Activated CD4-positive, CD25-positive, alpha-beta regulatory T cell (primary cell): ENCODE measurements at regions not wholly inside any gene's neighbourhood (a gene's known extent, or its start where the extent isn't known, plus 50 kb on each side); places are given as distances from the start of the nearest gene placed in this dataset.
"Not testable (repeated sequence)": the region's sequence is repeated elsewhere in the genome, so short reads cannot be mapped to it uniquely, and the experiment has no call there.

Experiments used
- DNase-seq, 4 experiments: peaks; one replicate each; lab custom pipeline; 2025; lab: John Stamatoyannopoulos, UW

DNA sequence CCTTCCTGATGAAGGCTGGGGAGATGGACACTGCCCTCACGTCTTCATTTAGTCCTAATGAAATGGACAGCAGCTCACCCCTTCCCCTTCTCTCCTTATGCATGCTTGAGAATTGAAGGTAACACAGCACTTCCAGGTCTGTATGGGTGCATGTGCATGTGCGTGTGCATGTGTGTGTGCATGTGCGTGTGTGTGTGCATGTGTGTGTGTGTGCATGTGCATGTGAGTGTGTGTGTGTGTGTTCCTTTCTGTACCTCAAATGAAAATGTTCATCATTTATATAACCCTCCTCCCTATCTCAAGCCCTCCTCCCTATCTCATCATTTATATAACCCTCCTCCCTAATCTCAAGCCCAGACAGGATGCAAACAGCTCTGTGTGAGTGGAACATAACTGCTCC lies 444.8 kb downstream of the MAT2B start:
- no peak for DNase-seq

DNA sequence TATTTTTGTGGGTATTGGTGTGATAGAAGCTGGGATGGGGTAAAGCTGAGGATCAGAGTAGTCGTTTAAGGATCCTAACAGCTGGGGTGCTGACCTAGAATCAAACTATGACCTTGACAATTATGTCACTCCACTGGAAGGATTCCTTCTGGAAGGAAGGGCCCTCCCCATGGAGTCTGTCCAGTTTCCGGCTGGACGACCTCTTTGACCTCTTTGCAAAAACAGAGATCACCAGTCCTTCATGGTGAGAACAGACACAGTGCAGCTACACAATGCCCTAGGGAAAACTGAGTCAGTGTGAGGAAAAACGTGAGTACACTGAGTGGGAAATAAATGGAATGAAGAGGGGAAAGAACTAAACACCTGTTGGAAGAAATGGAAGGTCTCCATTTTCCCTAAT lies 445.6 kb downstream of the MAT2B start:
- no peak for DNase-seq

DNA sequence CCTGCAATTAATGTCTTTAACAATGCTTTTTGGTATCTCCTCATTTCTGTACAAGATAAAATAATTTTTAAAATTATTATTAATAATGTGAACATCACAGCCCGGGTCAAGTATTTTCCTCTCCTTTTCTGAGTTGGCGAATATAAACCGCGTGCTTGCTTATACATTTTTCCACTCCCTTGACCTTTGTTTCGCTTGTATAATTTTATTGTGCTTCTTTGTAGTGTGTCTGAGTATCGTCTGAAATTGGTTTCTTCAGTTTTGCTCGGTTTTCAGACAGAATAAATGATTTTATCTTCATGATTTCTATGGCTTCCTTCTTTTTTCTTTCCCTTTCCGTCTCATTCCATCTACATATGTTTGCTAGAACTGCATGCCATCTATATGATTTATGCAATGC lies 448.5 kb downstream of the MAT2B start:
- DNase-seq: no peak

DNA sequence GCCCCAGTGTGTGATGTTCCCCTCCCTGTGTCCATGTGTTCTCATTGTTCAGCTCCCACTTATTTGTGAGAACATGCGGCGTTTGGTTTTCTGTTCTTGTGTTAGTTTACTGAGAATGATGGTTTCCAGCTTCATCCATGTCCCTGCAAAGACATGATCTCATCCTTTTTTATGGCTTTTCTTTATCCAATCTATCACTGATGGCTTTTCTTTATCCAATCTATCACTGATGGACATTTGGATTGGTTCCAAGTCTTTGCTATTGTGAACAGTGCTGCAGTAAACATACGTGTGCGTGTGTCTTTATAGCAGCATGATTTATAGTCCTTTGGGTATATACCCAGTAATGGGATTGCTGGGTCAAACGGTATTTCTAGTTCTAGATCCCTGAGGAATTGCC lies 455.8 kb downstream of the MAT2B start:
- not testable (repeated sequence) for DNase-seq

DNA sequence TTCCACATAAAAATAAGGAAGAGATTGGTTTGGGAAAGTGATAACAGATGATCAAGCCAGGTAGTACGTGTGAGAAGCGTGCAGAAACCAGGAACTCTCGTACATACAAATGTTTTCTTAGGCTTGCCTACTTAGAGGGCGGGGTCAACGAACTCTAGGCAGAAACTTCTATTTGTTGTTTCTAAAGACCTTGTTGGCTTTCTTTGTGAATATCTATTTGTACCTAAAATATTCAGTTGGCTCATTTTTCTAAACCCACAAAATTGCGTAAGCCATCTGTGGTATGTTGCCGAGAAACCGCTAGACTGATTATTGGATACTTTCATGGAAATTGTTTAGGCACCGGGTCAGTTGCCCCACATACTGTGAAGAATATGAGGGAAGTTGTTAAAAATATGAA lies 458.5 kb downstream of the MAT2B start:
- DNase-seq: no peak

DNA sequence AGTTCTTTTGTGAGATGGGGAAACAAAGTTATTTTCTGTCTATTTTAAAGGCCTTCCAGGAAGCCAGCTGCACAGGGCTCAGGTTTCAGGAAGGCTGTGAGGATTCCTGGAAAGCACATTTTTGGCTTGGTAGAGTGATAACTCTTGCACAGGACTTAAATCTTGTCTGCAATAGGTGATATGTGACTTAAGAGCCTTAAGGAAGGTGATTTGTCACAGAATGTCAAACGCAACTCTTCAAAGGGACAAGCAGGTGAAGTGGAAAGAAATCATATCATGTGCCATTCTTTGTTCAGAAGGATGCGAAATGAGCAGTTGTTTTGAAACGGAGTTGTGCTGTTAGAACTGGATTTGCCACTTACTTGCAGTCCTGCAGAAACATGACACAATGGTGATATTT lies 459.3 kb downstream of the MAT2B start:
- no peak for DNase-seq

DNA sequence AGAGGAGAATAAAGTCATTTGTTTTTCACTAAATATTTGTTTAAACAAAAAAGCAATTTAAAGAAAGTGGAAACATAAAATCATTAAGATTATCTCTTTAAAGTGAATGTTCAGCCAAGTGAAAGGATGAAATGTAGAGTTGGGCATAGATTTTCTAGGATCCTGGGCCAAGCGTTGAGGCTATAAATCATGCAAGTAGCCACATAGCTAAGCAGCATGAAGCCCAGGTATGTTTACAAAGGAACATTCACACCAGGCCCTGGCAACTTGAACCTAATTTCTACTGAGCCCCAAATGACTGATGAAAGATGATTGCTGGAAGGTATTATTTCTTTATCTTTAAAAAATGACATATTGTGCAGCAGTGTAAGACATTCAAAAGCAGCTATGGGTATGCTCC lies 461.8 kb downstream of the MAT2B start:
- DNase-seq: no peak

DNA sequence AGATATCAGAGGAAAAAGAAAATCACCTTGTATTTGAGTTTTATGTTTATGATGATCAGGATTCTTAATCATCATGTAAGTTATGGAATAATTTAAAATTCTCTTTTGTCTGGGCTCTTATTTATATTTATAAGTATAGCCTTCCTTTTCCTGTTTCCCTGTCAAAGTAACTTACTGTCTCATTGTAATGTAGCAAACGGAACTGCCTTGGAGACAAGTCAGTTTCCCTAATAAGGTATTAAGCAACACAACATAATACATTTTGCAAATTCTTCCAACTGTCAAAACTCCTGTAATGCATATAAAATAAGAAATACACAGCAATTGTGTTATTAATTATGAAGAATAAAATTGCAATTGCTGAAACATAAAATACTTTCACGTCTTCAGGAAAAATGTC lies 463.2 kb downstream of the MAT2B start:
- DNase-seq: no peak

DNA sequence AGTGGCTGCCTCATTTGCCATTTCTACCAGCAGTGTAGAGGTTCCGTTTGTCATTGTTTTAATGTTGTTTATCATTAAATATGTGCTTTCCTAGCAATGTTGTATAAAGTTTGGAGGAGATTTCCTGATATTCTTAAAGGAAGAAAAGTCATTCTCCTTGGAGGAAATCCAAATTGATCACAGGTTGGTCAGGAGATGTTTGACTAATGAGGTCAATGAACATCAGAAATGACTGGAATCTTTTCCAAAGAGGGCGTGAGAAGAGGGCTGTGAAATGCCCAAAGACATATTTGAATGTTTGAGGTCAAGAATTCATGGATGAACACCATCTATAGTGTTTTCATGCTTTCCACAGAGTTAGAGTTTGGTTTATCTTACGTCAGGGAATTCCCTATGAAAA lies 471.3 kb downstream of the MAT2B start:
- DNase-seq: no peak

DNA sequence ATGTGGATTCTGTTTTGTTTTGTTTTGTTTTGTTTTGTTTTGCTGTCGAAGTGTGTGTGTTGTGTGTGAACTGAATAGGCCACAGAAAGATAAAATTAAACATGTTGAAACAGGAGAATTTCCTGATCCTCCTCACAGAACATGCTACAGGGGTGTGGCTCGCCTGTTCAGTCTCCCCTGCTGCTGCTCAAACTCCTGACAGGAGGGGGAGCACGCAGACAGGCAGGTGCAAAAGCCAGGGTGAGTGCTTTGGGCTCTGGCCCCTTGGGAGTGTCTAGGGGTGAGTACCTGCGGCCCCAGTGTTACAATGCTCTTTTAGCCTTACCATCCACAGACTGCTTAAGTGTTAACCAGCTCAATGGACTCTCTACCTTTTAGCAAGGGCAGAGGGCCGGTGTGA lies 473.5 kb downstream of the MAT2B start:
- no peak for DNase-seq

DNA sequence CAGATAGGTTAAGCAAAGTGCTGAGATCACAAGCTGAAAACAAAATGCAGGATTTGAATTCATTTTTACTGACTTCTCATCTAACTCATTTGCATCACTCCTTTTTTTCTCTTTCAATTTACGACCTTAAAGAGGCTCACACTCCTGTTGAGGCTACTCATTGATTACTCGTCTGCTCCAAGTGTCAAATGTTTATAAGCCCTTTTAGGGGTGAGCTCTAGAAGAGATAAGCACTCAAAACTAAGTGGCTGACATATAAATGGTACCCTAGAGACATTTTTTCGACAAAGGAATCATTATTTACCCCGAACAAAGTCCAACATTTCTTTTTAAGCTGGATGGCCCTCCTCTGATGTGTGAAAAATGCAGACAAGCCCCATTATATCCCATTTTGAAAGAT lies 483.1 kb downstream of the MAT2B start:
- DNase-seq: no peak

DNA sequence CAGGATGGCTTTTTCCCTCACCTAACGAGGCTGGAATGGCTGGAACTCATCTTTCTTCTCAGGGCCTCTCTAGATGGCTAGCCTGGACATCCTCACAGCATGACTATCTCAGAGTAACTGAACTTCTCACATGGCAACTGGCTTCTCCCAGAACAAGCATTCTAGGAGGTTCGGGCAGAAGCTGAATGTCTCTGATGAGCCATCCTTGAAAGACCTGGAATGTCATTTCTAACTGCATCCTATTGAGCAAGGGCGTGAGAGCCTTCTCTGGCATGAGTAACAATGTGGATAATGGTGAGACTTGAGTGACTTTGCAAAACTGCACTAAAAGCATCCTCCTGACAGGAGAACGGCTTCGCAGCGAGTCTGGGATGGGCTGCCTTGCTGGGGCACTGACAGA lies 487.7 kb downstream of the MAT2B start:
- DNase-seq: no peak

DNA sequence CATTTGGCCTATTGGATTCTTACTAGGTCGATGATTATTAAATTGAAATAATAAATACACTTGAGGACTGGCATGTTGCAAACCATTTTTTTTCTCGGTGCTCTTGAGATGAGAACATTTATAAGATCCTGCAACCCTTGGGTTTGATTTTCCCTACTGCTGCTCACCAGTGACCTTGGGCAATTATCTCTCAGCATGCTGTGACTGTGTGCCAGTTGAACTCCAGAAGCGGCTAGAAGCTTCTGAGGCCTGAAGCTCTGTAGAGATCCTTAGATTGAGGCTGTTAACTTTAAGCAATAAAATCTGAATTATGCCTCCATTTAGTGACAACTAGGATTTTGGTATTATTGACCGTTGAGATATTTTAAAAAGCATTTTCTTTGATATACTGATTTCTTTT lies 489.8 kb downstream of the MAT2B start:
- DNase-seq: no peak

DNA sequence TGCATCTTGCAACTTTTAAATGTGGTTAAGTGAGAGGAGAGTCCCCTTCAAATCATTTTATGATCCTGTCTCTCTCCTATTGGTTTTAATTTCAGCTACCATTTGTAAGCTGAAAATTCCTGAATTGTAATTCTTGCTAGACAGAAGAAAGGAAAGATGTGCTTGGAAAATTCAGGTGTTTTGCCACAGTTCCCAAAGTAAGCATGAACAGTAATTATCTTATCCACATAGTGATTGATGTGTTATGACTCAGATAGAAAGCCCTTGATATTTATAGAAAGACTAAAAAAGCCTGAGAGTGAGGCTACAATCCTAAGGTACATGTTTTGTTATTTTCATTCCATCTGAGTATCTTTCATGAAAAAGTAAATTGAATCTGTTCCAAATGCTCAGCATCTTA lies 492.5 kb downstream of the MAT2B start:
- DNase-seq: no peak

DNA sequence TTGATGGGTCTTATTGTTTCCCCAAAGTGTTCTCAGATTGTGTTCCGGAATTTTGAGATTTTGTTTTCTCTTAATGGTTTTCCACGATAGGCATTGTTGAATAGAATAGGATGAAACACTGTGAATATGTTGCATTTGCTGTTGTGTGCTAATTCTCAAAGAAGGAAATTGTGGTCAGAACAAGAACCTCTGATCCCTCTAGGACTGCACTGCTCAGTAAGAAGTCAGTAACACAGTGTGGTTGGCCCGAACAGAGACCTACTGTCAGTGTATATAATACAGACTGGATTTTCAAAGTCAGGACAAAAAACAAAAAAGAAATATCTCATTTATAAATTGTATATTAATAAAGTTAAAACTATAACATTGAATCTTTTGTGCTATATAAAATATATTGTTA lies 494.8 kb downstream of the MAT2B start:
- no peak for DNase-seq

DNA sequence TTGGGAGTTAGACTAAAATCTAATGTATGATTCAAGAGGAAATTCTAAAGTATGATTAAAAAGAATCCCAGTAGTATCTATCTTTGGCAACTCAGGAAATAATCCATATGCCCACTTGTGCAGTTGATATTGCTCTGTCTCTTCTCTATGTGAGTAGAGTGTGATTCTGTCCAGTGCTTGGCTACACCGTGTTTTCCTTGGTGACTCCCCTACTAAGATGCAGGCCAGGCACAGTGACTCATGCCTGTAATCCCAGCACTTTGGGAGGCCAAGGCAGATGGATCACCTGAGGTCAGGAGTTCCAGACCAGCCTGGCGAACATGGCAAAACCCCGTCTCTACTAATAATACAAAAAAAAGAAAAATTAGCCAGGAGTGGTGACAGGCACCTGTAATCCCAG lies 495.4 kb downstream of the MAT2B start:
- no peak for DNase-seq

DNA sequence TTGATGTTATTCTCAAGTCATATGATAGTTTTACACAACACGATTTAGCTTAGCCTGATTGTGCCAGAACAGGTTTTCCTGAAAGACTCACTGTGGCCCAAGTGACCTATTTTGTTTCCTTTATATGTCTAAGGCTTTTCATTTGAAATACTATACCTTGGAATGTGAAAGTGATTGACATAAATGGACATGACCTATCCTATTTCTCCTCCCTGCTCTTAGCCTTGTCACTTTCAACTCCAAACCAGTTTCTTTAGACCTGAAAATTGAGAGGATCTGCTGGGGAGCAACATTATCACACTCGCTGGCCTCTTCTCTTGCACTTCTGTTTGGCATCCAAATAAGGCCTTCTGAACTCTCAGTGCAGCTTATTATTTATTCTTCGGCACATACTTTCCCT lies 496.8 kb downstream of the MAT2B start:
- DNase-seq: no peak

DNA sequence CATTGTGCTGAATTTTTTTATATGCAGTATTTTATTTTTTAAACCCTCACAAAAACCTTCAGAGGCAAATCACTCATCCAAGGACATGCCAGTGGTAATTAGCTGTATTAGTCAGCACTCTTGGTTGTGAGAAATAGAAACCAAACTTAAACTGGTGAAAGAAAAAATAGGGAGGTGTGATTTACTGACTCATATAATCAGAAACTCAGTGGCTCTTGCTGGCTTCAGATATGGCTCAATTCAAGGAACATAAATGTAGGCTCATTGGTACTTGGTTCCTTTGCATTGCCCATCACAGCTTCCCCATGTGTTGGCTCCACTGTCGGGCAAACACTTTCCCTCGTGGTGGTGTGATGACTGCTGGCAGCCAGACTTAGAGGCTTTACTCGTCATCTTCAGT lies 497.2 kb downstream of the MAT2B start:
- no peak for DNase-seq

DNA sequence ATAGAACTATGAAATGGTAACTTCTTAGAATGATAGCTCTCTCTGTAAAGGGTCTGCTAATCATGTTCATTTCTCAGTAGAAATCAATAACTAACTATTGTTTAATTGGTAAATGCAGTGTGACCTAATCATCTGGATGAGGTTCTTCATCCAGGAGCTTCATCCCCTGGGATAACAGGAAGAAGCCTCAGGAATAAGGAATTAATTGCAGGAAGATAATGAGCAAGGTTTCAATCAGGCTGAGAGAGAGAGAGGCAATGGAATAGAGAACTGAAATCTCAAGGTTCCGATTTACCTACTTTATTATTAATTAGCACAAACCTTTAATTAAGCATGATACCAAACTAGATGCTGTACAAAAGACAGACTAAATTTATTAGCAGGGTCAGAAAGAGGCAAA lies 499.7 kb downstream of the MAT2B start:
- DNase-seq: no peak

DNA sequence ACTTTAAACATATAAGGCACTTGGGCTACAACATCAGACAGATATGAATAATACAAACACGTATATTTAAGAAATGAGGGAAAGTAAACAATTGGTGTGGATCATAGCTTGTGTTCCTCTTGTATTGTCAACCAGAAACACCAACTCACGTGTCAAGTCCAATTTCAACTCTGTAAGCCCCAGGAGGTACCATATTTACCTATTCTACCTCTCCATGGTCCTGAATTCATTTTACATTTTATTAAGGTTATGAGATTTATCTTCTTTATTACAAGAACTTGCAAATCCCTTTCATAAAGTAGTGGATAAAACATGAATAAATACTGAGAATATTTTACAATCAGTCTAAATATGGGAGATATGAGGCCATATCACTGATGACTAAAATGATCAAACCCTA lies 501.6 kb downstream of the MAT2B start:
- DNase-seq: no peak

DNA sequence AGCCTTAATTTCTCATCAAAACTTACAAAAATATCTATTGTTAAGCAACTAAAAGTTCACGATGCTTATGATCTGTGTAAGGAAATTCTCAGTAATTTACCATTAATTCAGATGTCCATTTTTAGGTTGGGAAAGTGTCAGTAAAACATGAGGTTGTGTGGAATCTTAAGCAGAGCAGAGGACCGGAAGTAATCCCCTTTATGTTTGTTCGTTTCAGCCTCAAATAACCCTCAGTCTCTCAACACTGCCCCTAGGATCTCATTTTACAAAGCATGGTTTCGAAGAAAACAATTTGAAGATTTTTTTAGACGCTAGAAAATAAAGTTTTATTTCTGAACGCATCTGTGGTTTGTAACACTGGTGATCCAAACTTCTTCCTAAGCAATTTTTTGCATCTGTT lies 504.2 kb downstream of the MAT2B start:
- no peak for DNase-seq

DNA sequence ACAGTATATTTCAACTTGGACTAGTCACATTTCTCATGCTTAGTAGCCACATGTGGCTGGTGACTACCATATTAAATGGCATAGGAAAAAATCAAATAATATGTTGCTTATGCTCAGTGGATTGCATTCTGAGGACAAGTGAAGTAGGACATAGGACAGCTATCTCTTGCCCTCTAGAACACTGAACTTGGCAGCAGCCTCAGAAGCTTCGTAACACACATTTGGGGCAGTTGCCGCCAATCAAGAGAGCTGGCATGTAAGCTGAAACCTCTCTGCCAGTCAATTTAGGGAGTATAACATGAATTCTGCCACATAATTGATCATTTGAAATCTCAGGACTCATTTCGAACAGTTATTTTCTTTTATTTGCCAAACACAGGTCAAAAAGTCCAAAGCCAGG lies 505.5 kb downstream of the MAT2B start:
- no peak for DNase-seq

DNA sequence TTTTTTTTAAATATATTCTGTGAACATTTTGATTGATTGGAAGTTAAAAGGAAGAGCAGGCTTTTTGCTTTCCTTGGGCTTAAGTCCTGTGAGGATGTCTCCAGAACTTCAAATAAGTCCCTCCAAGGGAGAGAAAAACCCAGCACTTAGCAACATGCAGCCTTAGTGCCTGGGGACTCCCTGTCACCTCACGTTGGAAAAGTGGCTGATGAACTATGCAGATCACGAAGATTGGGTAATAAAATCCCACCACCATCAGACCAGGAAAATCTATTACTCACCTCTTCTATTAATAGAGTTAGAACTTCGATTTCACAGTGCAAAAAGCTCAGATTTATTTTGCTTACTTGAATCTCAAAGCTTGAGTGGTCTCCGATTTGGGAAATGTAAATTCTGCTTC lies 507.0 kb downstream of the MAT2B start:
- DNase-seq: no peak

DNA sequence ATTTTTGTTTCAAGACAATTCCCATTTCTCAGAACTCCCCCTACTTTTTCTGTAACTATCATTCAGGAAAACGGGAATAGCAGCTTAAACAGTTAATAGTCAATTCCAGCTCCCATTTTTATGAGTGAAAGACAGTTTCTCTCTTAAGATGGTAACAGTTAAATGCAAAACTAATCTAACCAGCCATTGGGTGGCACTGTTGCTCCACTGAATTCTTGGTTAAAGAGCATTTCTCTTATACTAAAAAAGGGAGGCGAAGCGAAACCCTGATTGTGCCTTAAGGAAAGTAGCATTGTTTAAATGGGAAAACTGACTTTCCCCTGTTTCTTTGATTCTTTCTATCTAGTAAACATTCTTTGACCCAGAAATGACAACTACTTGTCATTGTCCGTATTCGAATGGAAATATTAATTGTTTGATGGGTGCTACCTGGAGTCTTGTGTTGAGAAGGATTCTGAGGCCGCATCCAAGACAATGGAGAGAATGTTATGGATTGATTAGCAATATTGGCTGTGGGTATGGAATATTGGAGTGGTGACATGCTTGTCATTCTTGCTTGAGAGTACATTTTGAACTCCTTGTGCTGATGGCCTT lies 507.8 kb downstream of the MAT2B start:
- no peak for DNase-seq

DNA sequence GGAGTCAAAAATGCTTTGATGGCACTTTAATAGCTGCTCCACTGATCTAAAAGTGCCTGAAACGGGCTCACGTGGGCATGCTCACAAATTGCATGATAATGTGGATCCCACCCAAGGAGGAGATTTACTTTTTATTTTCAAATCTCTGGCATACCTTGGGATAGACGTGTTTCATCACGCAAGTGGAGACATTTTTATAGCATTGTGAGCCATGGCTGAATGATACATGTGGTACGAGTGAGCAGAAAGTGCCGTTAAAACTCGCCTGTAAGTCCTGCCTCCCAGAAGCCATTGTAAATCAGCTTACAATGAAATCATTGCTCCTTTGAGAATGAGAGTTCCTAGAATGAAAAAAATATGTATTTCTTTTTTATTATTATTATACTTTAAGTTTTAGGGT lies 514.7 kb downstream of the MAT2B start:
- DNase-seq: no peak
